ENCODE measurements at regions not wholly inside any gene's neighbourhood (a gene's known extent, or its start where the extent isn't known, plus 50 kb on each side); places are given as distances from the start of the nearest gene placed in this dataset.

DNA sequence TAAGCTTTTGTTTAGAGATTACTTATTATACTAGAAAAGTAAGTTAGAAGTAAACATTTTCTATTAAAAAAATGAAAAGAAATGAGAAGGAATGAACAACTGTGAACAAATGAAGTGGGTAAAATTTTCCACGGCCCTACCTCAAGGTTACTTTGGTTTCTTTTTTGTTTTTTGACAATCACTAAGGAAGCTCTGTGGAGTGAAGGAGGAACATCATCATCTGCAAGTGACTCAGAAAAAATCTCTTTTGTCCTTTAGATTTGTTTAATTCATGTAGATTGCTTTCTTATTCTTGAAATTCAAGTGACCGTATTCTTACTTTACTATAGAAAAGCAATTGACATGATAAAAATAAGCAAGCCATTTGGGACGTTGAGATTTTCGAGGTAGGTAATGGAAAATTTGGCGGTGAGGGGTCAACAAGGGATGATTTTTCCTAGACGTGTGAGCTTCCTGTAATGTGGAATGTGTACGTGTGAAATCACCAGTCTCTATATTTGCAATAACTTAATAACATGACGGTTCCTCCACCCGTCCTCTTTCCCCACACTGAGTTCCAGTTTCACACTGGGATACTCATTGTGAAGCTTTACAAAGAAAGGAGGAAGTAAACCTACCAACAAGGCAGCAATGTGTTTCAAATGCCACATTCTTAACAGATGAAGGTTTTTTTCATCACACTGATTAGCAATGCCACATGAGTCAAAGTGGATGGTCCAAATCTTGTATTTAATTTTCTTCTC lies 62.3 kb upstream of the EGLN3 start:
- TF ChIP-seq ZNF274 (IDR thresholded peaks at IDR 0.05; ENCODE audit: low read depth, low read length), result no peak
- H3K4me3 ChIP-seq (ENCODE audit: low read length), result no peak overlapping the region

DNA sequence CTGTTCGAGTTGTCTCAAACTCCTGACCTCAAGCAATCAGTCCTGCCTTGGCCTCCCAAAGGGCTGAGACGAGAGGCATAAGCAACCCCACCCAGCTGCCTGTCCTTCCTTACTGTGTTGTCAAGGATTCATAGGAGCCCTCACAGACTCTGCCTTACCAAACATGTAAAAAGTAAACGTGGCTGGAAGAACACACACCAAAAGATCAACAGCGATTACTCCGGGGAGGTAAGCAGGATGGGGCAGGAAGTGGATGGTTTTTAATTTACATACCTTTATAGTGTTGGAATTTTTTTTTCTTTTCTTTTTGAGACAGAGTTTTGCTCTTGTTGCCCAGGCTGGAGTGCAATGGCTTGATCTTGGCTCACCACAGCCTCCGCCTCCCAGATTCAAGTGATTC lies 61.5 kb upstream of the EGLN3 start:
- TF ChIP-seq ZNF274 (IDR thresholded peaks at IDR 0.05; ENCODE audit: low read depth, low read length), result no peak
- H3K4me3 ChIP-seq (ENCODE audit: low read length), result no peak overlapping the region

DNA sequence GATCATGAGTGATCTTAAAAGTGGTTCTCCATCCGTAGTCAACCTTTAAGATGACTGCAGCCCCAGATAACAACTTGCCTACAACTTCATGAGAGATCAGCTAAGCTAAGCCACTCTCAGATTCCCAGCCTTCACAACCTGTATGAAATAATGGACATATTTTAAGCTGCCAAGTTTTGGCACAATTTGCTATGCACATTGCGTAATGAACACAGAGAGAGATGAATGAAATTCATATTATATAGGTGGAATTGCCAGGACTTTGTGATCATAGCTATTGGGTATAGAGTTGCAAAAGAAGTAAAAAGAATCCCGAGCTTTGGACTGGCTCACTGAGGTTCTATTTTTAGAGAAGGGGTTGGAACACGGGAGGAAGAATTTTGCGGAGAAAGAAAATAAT lies 59.1 kb upstream of the EGLN3 start:
- H3K4me3 ChIP-seq (ENCODE audit: low read length), result no peak overlapping the region
- TF ChIP-seq ZNF274 (IDR thresholded peaks at IDR 0.05; ENCODE audit: low read depth, low read length), result no peak

DNA sequence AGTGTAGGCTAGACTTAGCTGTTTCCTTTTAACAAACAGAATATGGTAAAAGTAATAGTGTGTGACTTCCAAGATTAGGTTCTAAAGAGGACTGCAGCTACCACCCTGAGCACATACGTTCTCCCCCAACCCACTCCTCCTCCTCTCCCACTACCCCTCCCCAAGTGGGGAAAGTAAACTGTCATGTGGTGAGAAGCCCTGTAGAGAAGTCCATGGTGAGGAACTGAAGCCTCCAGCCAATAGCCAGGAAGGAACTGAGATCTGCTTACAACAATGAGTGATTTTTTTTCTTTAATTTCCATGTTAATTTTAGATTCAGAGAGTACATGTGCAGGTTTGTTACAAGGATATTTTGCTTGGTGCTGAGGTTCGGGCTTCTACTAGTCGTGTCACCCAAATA lies 57.0 kb upstream of the EGLN3 start:
- no peak overlapping the region for H3K4me3 ChIP-seq (ENCODE audit: low read length)

DNA sequence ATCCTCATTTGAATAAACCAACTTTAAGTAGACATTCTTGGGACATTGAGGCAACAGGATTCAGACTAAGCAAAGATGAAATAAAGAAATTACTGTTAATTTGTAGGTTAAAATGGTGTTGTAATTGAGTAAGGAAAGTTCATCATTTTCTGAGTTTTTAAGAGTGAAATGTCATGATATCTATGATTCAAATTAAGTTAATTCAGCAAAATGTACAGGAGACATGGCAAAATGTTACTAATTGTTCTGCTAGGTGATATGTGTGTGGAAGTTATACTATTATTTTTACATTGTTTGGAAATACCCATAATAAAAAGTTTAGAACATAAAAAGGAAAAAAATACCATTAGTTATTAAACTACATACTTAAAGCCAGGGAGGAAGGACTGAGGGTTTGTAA lies 55.0 kb upstream of the EGLN3 start:
- no peak for TF ChIP-seq ZNF274 (IDR thresholded peaks at IDR 0.05; ENCODE audit: low read depth, low read length)
- H3K4me3 ChIP-seq (ENCODE audit: low read length), result no peak overlapping the region

More for the DNA sequence above, 57.0 kb upstream of the EGLN3 start:
- TF ChIP-seq ZNF274 (IDR thresholded peaks at IDR 0.05; ENCODE audit: low read depth, low read length), result no peak

DNA sequence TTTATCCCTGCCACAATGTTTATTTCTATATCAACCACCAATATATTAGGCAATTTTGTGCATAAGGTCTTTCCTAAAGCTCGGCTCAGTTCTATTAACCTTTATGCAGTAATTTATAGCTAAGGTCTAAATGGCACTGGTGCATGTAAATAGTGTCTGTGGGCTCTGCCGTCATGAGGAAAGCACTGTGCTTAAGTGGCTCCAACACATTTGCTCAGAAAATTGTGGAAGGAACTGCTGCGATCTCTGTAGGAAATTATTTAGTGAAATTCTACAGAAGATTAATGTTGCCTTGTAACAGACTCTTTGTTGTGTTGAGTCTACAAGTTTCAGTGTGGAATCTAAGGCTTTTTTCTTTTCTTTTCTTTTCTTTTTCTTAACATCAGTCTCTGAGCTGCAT lies 54.0 kb upstream of the EGLN3 start:
- no peak for TF ChIP-seq ZNF274 (IDR thresholded peaks at IDR 0.05; ENCODE audit: low read depth, low read length)
- H3K4me3 ChIP-seq (ENCODE audit: low read length), result no peak overlapping the region

DNA sequence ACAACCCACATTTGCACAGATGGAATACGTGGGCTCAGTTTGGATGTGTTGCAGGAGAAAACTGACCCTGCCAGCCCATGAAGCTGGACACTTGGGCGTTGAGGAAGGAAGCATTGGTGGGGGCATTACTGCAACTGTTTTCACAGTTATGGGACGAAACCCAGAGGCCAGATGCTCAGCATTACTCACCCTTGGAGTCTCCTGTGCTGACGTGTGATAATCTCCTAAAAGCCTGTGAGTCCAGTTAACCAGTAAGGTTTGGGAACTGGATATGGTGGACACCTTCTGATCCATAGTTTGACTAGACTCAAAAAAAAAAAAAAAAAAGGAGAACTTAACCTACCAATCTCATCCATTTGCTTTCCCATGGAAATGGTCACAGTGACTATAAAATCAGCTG lies 52.8 kb upstream of the EGLN3 start:
- no peak for TF ChIP-seq ZNF274 (IDR thresholded peaks at IDR 0.05; ENCODE audit: low read depth, low read length)
- H3K4me3 ChIP-seq (ENCODE audit: low read length), result no peak overlapping the region

DNA sequence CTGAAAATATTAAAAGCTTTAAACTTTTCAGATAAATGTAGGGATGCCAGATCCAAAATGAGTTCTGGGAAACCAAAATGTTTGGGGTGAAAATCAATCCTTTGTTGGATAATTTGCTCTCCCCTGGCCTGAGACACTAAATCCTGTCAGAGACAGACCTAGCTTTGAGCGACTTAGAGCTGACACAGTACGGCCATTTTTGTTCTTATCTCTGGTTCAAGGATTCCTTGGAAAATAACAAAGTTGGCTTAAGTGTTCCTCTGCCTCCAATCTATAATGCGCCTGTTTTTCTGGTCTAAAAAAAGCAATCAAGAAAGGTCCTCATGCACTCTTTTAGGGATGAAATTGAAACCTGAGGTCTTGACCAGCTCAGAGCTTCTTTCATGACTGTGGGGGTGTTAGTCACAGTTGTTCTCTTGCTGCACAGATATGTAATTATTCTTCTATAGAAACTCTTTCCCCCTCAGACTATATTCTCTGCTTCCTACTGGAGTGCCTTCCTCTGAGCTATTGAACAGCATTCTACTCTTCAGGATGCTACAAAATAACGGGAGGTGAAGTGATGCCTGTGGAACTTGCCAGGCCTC lies 52.3 kb upstream of the EGLN3 start:
- TF ChIP-seq ZNF274 (IDR thresholded peaks at IDR 0.05; ENCODE audit: low read depth, low read length), result no peak
- no peak overlapping the region for H3K4me3 ChIP-seq (ENCODE audit: low read length)
